Parathyroid adenoma (tissue), 2 donors: ENCODE measurements at regions not wholly inside any gene's neighbourhood (a gene's known extent, or its start where the extent isn't known, plus 50 kb on each side); places are given as distances from the start of the nearest gene placed in this dataset.
A peak's percentile ranks its signal among the peaks of the same experiment; 100 is the strongest.

ENCODE experiments used
- H2AFZ ChIP-seq: fragments of 300-600 bp; sonication (generic); one replicate; pipeline ENCODE4 v1.7.0; 2017; ENCODE audit warnings: antibody characterized with exemption, mild to moderate bottlenecking
- H3K27ac ChIP-seq: fragments of 300-600 bp; sonication (generic); one replicate; pipeline ENCODE4 v1.7.0; 2017
- H3K27me3 ChIP-seq: fragments of 300-600 bp; sonication (generic); one replicate; pipeline ENCODE4 v1.7.0; 2017; ENCODE audit warnings: low read length; ENCODE audit not compliant: control insufficient read depth, insufficient read depth
- H3K36me3 ChIP-seq: fragments of 300-600 bp; sonication (generic); one replicate; pipeline ENCODE4 v1.7.0; 2017; ENCODE audit warnings: low read length; ENCODE audit not compliant: control insufficient read depth, insufficient read depth
- H3K4me1 ChIP-seq: fragments of 300-600 bp; sonication (generic); one replicate; pipeline ENCODE4 v1.7.0; 2017; ENCODE audit warnings: control low read depth
- H3K4me2 ChIP-seq: fragments of 300-600 bp; sonication (generic); one replicate; pipeline ENCODE4 v1.7.0; 2017; ENCODE audit warnings: low read length
- H3K4me3 ChIP-seq: fragments of 300-600 bp; sonication (generic); one replicate; pipeline ENCODE4 v1.7.0; 2017; ENCODE audit warnings: low read depth, low read length
- H3K79me2 ChIP-seq: fragments of 300-600 bp; sonication (generic); one replicate; pipeline ENCODE4 v1.7.0; 2017; ENCODE audit warnings: control low read depth
- H3K9ac ChIP-seq: fragments of 300-600 bp; sonication (generic); one replicate; pipeline ENCODE4 v1.7.0; 2017; ENCODE audit warnings: mild to moderate bottlenecking
- H3K9me3 ChIP-seq: fragments of 300-600 bp; sonication (generic); one replicate; pipeline ENCODE4 v1.7.0; 2017; ENCODE audit warnings: low read length; ENCODE audit not compliant: control insufficient read depth
- CTCF ChIP-seq: fragments of 300-600 bp; sonication (generic); IDR thresholded peaks from one replicate; pipeline ENCODE4 v1.7.0; 2017; ENCODE audit warnings: antibody characterized with exemption, mild to moderate bottlenecking
- donor health status: primary hyperparathyroidism.

DNA sequence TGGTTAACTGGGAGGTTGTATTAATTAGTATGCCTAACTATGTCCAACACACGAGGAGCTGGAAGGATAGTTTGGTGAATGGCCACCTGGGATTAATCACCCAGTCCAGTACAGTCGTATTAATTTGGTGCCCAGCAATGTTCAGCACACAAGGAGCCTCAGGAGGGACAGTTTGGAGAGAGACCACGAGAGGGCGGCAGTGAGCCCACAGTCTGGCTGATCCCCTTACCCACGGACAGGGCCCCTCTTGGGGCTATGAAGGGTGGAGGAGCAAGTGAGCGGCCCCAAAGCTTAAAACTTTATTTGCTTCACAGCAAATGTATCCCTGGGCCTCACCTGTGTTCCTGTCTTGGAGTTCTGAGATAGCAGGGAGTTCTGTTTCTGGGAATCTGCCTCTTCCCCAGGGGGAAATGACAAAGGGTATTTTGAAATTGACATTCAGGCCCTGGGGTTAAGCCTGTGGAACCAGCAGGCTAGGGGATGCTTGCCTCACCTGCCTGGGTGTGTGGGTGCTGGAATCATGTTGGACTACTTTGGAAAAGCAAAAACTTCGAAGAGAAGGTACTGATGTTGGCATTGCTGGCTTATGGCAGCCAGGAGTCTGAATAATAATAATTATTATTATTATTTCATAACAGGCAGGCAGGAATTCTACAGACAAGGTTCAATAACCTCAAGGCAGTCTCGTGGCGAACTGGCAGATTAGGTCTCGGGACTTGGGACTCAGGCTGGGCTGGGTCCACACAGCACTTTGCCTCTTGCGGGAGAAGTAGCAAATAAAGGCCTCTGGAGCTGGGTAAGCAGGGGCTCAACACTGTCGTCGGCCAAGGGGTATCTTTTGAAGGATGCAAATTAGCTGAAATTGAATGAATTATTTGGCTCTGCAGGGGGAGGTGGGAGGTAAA lies 227.6 kb upstream of the ASIC2 start:
- H3K27ac ChIP-seq, result no peak overlapping the region

DNA sequence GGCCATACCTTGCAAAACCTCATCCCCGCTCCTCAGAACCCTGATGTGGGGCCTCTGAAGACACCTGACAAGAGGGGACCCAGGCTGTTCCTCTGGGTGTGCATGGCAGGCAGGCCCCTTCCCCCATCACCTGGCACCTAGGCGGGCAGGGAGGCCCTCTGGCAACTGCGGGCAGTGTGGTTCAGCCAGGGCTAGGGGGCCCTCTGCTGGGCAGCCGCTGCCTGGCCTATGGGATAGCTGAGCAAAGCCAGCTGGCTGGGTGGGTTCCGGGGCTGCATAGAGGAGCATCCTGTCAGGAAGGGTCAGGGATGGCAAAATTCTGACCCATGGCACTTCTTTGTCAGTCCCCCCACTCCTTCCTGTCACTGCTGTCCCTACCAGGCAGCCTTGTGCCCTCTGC lies 228.7 kb upstream of the ASIC2 start:
- peaks cover 21% of the 10 kb centered on the region for H3K4me1 ChIP-seq
- no peaks in the 10 kb centered on the region for H3K36me3 ChIP-seq
- no peak overlapping the region for H2AFZ ChIP-seq
- TF ChIP-seq CTCF, result peak; percentile 21
- H3K4me3 ChIP-seq, result no peak overlapping the region
- H3K9me3 ChIP-seq, result no peaks in the 10 kb centered on the region
- H3K4me2 ChIP-seq, result no peak overlapping the region
- H3K27me3 ChIP-seq, result peaks cover 4% of the 10 kb centered on the region
- H3K79me2 ChIP-seq, result no peaks in the 10 kb centered on the region
- no peak overlapping the region for H3K9ac ChIP-seq
- H3K27ac ChIP-seq, result no peak overlapping the region

More for the DNA sequence above, 227.6 kb upstream of the ASIC2 start:
- TF ChIP-seq CTCF, result peak; percentile 78
- Histone ChIP-seq H3K4me1 (peaks cover 16% of the 10 kb centered on the region), H3K4me3 (no peak overlapping the region), H3K36me3 (no peaks in the 10 kb centered on the region), H3K9me3 (no peaks in the 10 kb centered on the region), H2AFZ (peak overlapping the region; percentile 61), H3K27me3 (peaks cover 4% of the 10 kb centered on the region), H3K4me2 (no peak overlapping the region), H3K9ac (no peak overlapping the region), H3K79me2 (no peaks in the 10 kb centered on the region)

DNA sequence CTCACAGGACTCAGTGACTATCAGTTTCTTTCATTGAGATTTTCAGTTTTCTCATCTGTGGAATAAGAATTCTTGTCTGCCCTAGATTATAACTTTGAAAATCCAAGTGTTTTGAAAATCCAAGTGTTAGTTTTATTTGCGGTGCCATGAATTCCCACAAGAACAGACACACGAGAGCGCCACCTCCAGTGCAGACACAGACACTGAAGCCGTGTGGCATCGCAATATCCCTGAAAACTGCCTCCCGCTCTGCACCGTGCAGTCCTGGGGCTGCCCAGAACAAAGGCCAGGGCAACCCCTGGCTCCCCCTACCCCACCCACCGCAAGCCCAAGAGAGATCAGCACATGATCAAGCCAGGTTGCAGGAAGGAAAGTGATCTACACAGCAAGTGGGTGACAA lies 229.5 kb upstream of the ASIC2 start:
- H3K4me3 ChIP-seq, result no peak overlapping the region
- H3K9me3 ChIP-seq, result no peaks in the 10 kb centered on the region
- no peaks in the 10 kb centered on the region for H3K79me2 ChIP-seq
- peaks cover 4% of the 10 kb centered on the region for H3K27me3 ChIP-seq
- H3K4me1 ChIP-seq, result peaks cover 21% of the 10 kb centered on the region
- H2AFZ ChIP-seq, result no peak overlapping the region
- no peak overlapping the region for H3K4me2 ChIP-seq
- H3K27ac ChIP-seq, result no peak overlapping the region
- no peaks in the 10 kb centered on the region for H3K36me3 ChIP-seq
- no peak for TF ChIP-seq CTCF
- H3K9ac ChIP-seq, result no peak overlapping the region

DNA sequence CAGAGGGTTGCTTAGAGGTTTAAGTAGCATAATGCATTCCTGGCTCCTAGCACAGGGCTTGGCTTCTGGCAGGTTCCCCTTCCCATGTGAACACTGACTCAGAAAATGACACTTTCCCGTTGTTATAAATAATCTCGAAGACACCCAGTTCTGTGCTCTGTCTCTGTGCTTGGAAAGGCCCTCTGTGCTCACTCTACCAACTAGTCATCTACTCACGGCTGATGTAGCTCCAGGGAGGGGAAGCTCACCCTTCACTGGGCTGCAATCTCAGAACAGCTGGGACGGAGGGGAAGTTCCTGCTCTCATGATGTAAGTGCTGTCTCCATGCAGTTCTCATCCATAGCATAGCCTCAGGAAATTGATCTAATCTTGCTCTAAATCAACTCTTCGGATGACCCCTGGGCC lies 230.5 kb upstream of the ASIC2 start:
- no peak for TF ChIP-seq CTCF

DNA sequence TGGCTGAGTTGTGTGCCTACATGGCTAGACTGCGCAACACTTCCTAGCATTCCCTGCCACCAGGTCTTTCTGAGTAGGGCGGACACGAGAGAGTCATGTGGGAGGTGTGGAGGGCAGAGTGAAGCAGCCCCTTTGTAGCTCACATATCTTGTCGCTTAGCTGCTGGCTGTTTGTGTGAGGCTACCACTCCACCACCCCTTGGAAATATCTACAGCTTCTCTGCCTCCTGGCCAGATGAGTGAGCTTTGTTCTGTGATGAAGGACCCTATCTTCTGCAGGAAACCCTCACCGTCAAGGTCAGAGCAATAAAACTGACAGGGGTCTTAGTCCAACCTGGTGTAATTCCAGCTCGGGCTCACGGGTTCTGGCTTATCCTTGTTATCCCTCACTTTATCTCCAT lies 232.1 kb upstream of the ASIC2 start:
- Histone ChIP-seq H3K9ac (no peak overlapping the region), H3K4me3 (no peak overlapping the region), H3K27ac (no peak overlapping the region), H2AFZ (no peak overlapping the region), H3K4me2 (no peak overlapping the region), H3K9me3 (no peaks in the 10 kb centered on the region), H3K36me3 (no peaks in the 10 kb centered on the region), H3K79me2 (no peaks in the 10 kb centered on the region), H3K4me1 (peaks cover 10% of the 10 kb centered on the region), H3K27me3 (peaks cover 4% of the 10 kb centered on the region)
- TF ChIP-seq CTCF, result no peak

More for the DNA sequence above, 230.5 kb upstream of the ASIC2 start:
- no peak overlapping the region for H2AFZ ChIP-seq
- H3K4me3 ChIP-seq, result no peak overlapping the region
- H3K27me3 ChIP-seq, result peaks cover 4% of the 10 kb centered on the region
- H3K9me3 ChIP-seq, result no peaks in the 10 kb centered on the region
- H3K36me3 ChIP-seq, result no peaks in the 10 kb centered on the region
- no peak overlapping the region for H3K9ac ChIP-seq
- no peaks in the 10 kb centered on the region for H3K79me2 ChIP-seq
- H3K27ac ChIP-seq, result no peak overlapping the region
- peaks cover 21% of the 10 kb centered on the region for H3K4me1 ChIP-seq
- H3K4me2 ChIP-seq, result no peak overlapping the region
